Peyer's patch (tissue), 4 donors: ENCODE measurements at regions not wholly inside any gene's neighbourhood (a gene's known extent, or its start where the extent isn't known, plus 50 kb on each side); places are given as distances from the start of the nearest gene placed in this dataset.

Experiments
- DNase-seq, 3 donors: peaks; one replicate each; pipeline ENCODE4 v3.0.0-alpha.2; 2017 to 2019
- H3K27ac ChIP-seq, 4 donors: fragments of 200-600 bp; sonication (generic); one replicate each; pipeline ENCODE4 v1.5.1; 2016 to 2019
- H3K27me3 ChIP-seq, 2 donors: fragments of 200-600 bp; sonication (generic); one replicate each; pipeline ENCODE4 v1.5.1; 2019
- H3K36me3 ChIP-seq, 3 donors: fragments of 200-600 bp; sonication (generic); one replicate each; pipeline ENCODE4 v1.5.1; 2016 to 2019
- H3K4me1 ChIP-seq, 4 donors: fragments of 200-600 bp; sonication (generic); one replicate each; pipeline ENCODE4 v1.5.1; 2016 to 2019
- H3K4me3 ChIP-seq, 4 donors: fragments of 200-600 bp; sonication (generic); 1 replicate in 3 of 4; 2 replicates in 1 of 4; pipeline ENCODE4 v1.5.1; 2016 to 2019; ENCODE audit warnings: mild to moderate bottlenecking in 1 of 4
- H3K9me3 ChIP-seq, 4 donors: fragments of 200-600 bp; sonication (generic); one replicate each; pipeline ENCODE4 v1.5.1; 2016 to 2019; ENCODE audit warnings: mild to moderate bottlenecking in 1 of 4
- CTCF ChIP-seq, 6 experiments: fragments of 450-650 bp in 4 of 6; fragments of 200-600 bp in 2 of 6; sonication (generic) in 1 of 6; IDR thresholded peaks; one replicate each; pipeline ENCODE4 v1.5.1; 2017 to 2019; ENCODE audit warnings: antibody characterized with exemption in 6 of 6, mild to moderate bottlenecking in 3 of 6, moderate library complexity in 1 of 6
- POLR2A ChIP-seq, 2 donors: fragments of 450-650 bp; IDR thresholded peaks; one replicate each; pipeline ENCODE4 v1.5.1; 2017; ENCODE audit warnings: antibody characterized with exemption in 2 of 2, mild to moderate bottlenecking in 2 of 2, moderate library complexity in 2 of 2

- H3K4me3 ChIP-seq = no peak overlapping the region
- H3K9me3 ChIP-seq = no peaks in the 10 kb centered on the region
- no peaks in the 10 kb centered on the region for H3K4me1 ChIP-seq
- TF ChIP-seq CTCF (IDR thresholded peaks at IDR 0.05) (no peak), POLR2A (IDR thresholded peaks at IDR 0.05) (no peak)
- no peak for DNase-seq
- H3K36me3 ChIP-seq = no peaks in the 10 kb centered on the region
- no peaks in the 10 kb centered on the region for H3K27me3 ChIP-seq
- H3K27ac ChIP-seq = no peak overlapping the region
Measured at GRCh38 chr9:26324786-26325443, 567.7 kb downstream of the CAAP1 start.

GRCh38 chr9:26321935-26322334 lies 570.7 kb downstream of the CAAP1 start:
- DNase-seq = no peak
- no peaks in the 10 kb centered on the region for H3K36me3 ChIP-seq
- TF ChIP-seq POLR2A (IDR thresholded peaks at IDR 0.05) = no peak
- no peak for TF ChIP-seq CTCF (IDR thresholded peaks at IDR 0.05)

GRCh38 chr9:26319859-26320258 lies 572.7 kb downstream of the CAAP1 start:
- Histone ChIP-seq H3K4me3 (no peak overlapping the region), H3K27ac (no peak overlapping the region), H3K4me1 (no peaks in the 10 kb centered on the region), H3K36me3 (no peaks in the 10 kb centered on the region), H3K27me3 (no peaks in the 10 kb centered on the region), H3K9me3 (no peaks in the 10 kb centered on the region)
- no peak for DNase-seq
- no peak for TF ChIP-seq POLR2A (IDR thresholded peaks at IDR 0.05)
- no peak for TF ChIP-seq CTCF (IDR thresholded peaks at IDR 0.05)

More at GRCh38 chr9:26321935-26322334, 570.7 kb downstream of the CAAP1 start:
- Histone ChIP-seq H3K4me1 (no peaks in the 10 kb centered on the region), H3K27ac (no peak overlapping the region), H3K9me3 (no peaks in the 10 kb centered on the region), H3K4me3 (no peak overlapping the region), H3K27me3 (no peaks in the 10 kb centered on the region)

- DNase-seq = no peak
- Histone ChIP-seq H3K27me3 (no peaks in the 10 kb centered on the region), H3K27ac (no peak overlapping the region), H3K36me3 (no peaks in the 10 kb centered on the region), H3K4me1 (no peaks in the 10 kb centered on the region), H3K4me3 (no peak overlapping the region), H3K9me3 (no peaks in the 10 kb centered on the region)
- TF ChIP-seq CTCF (IDR thresholded peaks at IDR 0.05) (no peak), POLR2A (IDR thresholded peaks at IDR 0.05) (no peak)
Measured at GRCh38 chr9:26313108-26313507, 579.5 kb downstream of the CAAP1 start.

- no peaks in the 10 kb centered on the region for H3K4me1 ChIP-seq
- DNase-seq = no peak
- no peaks in the 10 kb centered on the region for H3K27me3 ChIP-seq
- no peaks in the 10 kb centered on the region for H3K36me3 ChIP-seq
- H3K27ac ChIP-seq = no peak overlapping the region
- TF ChIP-seq POLR2A (IDR thresholded peaks at IDR 0.05) = no peak
- no peak for TF ChIP-seq CTCF (IDR thresholded peaks at IDR 0.05)
- no peak overlapping the region for H3K4me3 ChIP-seq
- no peaks in the 10 kb centered on the region for H3K9me3 ChIP-seq
Measured at GRCh38 chr9:26311463-26311995, 581.1 kb downstream of the CAAP1 start.
